HCT116 (cell line): ENCODE measurements at regions not wholly inside any gene's neighbourhood (a gene's known extent, or its start where the extent isn't known, plus 50 kb on each side); places are given as distances from the start of the nearest gene placed in this dataset.

ENCODE experiments used
- ATAC-seq: fragments of 200-7000 bp; cut with Tn5 transposase; 2 replicates; pipeline ENCODE4 v1.9.1; 2020; ENCODE audit warnings: mild to moderate bottlenecking, moderate library complexity
- BruUV-seq: library from RNA; stranded (reverse); fragments of 400-500 nt; replicated peaks from 2 replicates; lab custom pipeline; 2021; lab: Mats Ljungman, UMichigan
- CTCF ChIA-PET: fragments of 300-600 bp; sonication (Branson Sonifier 250); formaldehyde crosslinking; loops from one replicate; lab custom pipeline; 2021; ENCODE audit warnings: antibody characterized with exemption; lab: Charles Lee
- POLR2A ChIA-PET: fragments of 300-600, 350-600 bp; sonication (Branson Sonifier 250); formaldehyde crosslinking; loops from one replicate; lab custom pipeline; 2021; ENCODE audit warnings: antibody characterized with exemption; lab: Charles Lee
- RAD21 ChIA-PET, 2 experiments: fragments of 300-600 bp; sonication (Branson Sonifier 250); formaldehyde crosslinking; loops; one replicate each; lab custom pipeline; 2023; ENCODE audit warnings: low total read pairs in 2 of 2; ENCODE audit not compliant: uncharacterized antibody in 2 of 2, unreplicated experiment in 2 of 2, low non-redundant PET in 1 of 2; lab: Charles Lee
- DNase-seq: peaks from one replicate; pipeline ENCODE4 v3.0.0-alpha.2; 2010; ENCODE audit warnings: low read depth, low spot score
- H2AFZ ChIP-seq: fragments of 200-600 bp; shearing (Covaris generic), sonication (generic); 2 replicates; pipeline ENCODE4 v1.6.1; 2017; ENCODE audit warnings: low read depth, mixed run types, mixed read lengths, antibody characterized with exemption, low read length; ENCODE audit not compliant: poor library complexity, severe bottlenecking
- H3K27ac ChIP-seq: 2 replicates; pipeline ENCODE4 v1.5.1; 2012; ENCODE audit warnings: low read depth, low read length
- H3K27me3 ChIP-seq: fragments of 200-600 bp; sonication (generic); 2 replicates; pipeline ENCODE4 v1.6.1; 2016; ENCODE audit warnings: mixed run types, low read length, mixed read lengths; ENCODE audit not compliant: insufficient read depth
- H3K36me3 ChIP-seq, 2 experiments: fragments of 200-500 bp in 1 of 2; fragments of 200-600 bp in 1 of 2; sonication (Bioruptor generic) in 1 of 2; sonication (generic) in 1 of 2; 2 replicates each; pipeline versions ENCODE4 v1.5.1 to v1.6.1; 2014 to 2016; ENCODE audit warnings: low read length in 2 of 2, inconsistent platforms in 1 of 2, mixed read lengths in 1 of 2, mixed run types in 1 of 2; ENCODE audit not compliant: insufficient read depth in 2 of 2, control insufficient read depth in 1 of 2
- H3K4me1 ChIP-seq, 2 experiments: fragments of 200-600 bp in 1 of 2; sonication (generic) in 1 of 2; 2 replicates each; pipeline versions ENCODE4 v1.5.1 to v1.6.1; 2012 to 2017; ENCODE audit warnings: low read length in 2 of 2, inconsistent platforms in 1 of 2, mild to moderate bottlenecking in 1 of 2, mixed read lengths in 1 of 2, mixed run types in 1 of 2, moderate library complexity in 1 of 2; ENCODE audit not compliant: insufficient read depth in 2 of 2, control insufficient read depth in 1 of 2
- H3K4me2 ChIP-seq: fragments of 200-600 bp; sonication (generic); 2 replicates; pipeline ENCODE4 v1.6.1; 2017; ENCODE audit warnings: mixed run types, low read length, mixed read lengths
- H3K4me3 ChIP-seq, 2 experiments: fragments of 200-600 bp in 1 of 2; sonication (generic) in 1 of 2; replicated peaks in 1 of 2; 2 replicates each; pipeline ENCODE4 v1.5.1; 2011 to 2016; ENCODE audit warnings: low read length in 2 of 2, control low read depth in 1 of 2, low read depth in 1 of 2, mild to moderate bottlenecking in 1 of 2, mixed read lengths in 1 of 2, mixed run types in 1 of 2
- H3K79me2 ChIP-seq: fragments of 200-600 bp; sonication (generic); 2 replicates; pipeline ENCODE4 v1.6.1; 2017; ENCODE audit warnings: mild to moderate bottlenecking, mixed run types, low read length, moderate library complexity, mixed read lengths; ENCODE audit not compliant: insufficient read depth
- H3K9ac ChIP-seq: fragments of 200-600 bp; sonication (generic); 2 replicates; pipeline ENCODE4 v1.6.1; 2016; ENCODE audit warnings: low read length, mixed read lengths
- H3K9me2 ChIP-seq: fragments of 200-600 bp; sonication (generic), shearing (Covaris generic); 2 replicates; pipeline ENCODE4 v1.6.1; 2017; ENCODE audit warnings: mixed run types, mild to moderate bottlenecking, moderate library complexity; ENCODE audit not compliant: insufficient read depth
- H3K9me3 ChIP-seq, 2 experiments: fragments of 200-500 bp in 1 of 2; fragments of 200-600 bp in 1 of 2; sonication (Bioruptor generic) in 1 of 2; sonication (generic) in 1 of 2; 2 replicates each; pipeline ENCODE4 v1.6.1; 2014 to 2017; ENCODE audit warnings: low read length in 2 of 2, mixed read lengths in 2 of 2, inconsistent platforms in 1 of 2, low read depth in 1 of 2, mild to moderate bottlenecking in 1 of 2, mixed run types in 1 of 2, moderate library complexity in 1 of 2; ENCODE audit not compliant: control insufficient read depth in 1 of 2, insufficient read depth in 1 of 2
- H4K20me1 ChIP-seq: fragments of 200-600 bp; sonication (generic), shearing (Covaris generic); 2 replicates; pipeline ENCODE4 v1.6.1; 2017; ENCODE audit warnings: mixed run types, mild to moderate bottlenecking, moderate library complexity; ENCODE audit not compliant: insufficient read depth
- CBX3 ChIP-seq: IDR thresholded peaks from 2 replicates; pipeline ENCODE4 v1.6.1; 2012; ENCODE audit warnings: low read depth
- CEBPB ChIP-seq: IDR thresholded peaks from 2 replicates; pipeline ENCODE4 v1.6.1; 2012; ENCODE audit warnings: low read depth
- EGR1 ChIP-seq: IDR thresholded peaks from 2 replicates; pipeline ENCODE4 v1.6.1; 2012; ENCODE audit warnings: low read depth
- ELF1 ChIP-seq: IDR thresholded peaks from 2 replicates; pipeline ENCODE4 v1.6.1; 2012; ENCODE audit warnings: low read depth, borderline replicate concordance
- EZH2 ChIP-seq: fragments of 200-600 bp; sonication (generic); IDR thresholded peaks from 2 replicates; pipeline ENCODE4 v1.6.1; 2017; ENCODE audit warnings: antibody characterized with exemption, mixed run types
- EZH2phosphoT487 ChIP-seq: fragments of 200-600 bp; IDR thresholded peaks from 2 replicates; pipeline ENCODE4 v1.6.1; 2018; ENCODE audit warnings: antibody characterized with exemption, borderline replicate concordance
- FOSL1 ChIP-seq: IDR thresholded peaks from 2 replicates; pipeline ENCODE4 v1.6.1; 2012; ENCODE audit warnings: low read depth
- JUND ChIP-seq: IDR thresholded peaks from 2 replicates; pipeline ENCODE4 v1.6.1; 2012
- MAX ChIP-seq: IDR thresholded peaks from 2 replicates; pipeline ENCODE4 v1.6.1; 2012
- POLR2A ChIP-seq: IDR thresholded peaks from 2 replicates; pipeline ENCODE4 v1.7.0; 2011; ENCODE audit warnings: borderline replicate concordance; ENCODE audit not compliant: insufficient read depth, insufficient read length; ENCODE audit errors: extremely low read depth
- POLR2AphosphoS5 ChIP-seq: IDR thresholded peaks from 2 replicates; pipeline ENCODE4 v1.6.1; 2011; ENCODE audit warnings: mild to moderate bottlenecking, low read depth, low read length, moderate library complexity
- RAD21 ChIP-seq: IDR thresholded peaks from 2 replicates; pipeline ENCODE4 v1.6.1; 2012; ENCODE audit warnings: low read depth, mild to moderate bottlenecking
- REST ChIP-seq: IDR thresholded peaks from 2 replicates; pipeline ENCODE4 v1.6.1; 2012; ENCODE audit warnings: low read depth
- SP1 ChIP-seq: IDR thresholded peaks from 2 replicates; pipeline ENCODE4 v1.6.1; 2012; ENCODE audit warnings: low read depth
- SRF ChIP-seq: IDR thresholded peaks from 2 replicates; pipeline ENCODE4 v1.6.1; 2012; ENCODE audit warnings: low read depth
- TCF7L2 ChIP-seq: IDR thresholded peaks from 2 replicates; pipeline ENCODE4 v1.7.0; 2011; ENCODE audit warnings: borderline replicate concordance, inconsistent platforms; ENCODE audit not compliant: insufficient read depth, insufficient read length; ENCODE audit errors: extremely low read depth
- YY1 ChIP-seq: IDR thresholded peaks from 2 replicates; pipeline ENCODE4 v1.6.1; 2011; ENCODE audit warnings: low read length, low read depth, moderate library complexity, mild to moderate bottlenecking; ENCODE audit not compliant: insufficient replicate concordance; ENCODE audit errors: extremely low read depth
- ZBTB33 ChIP-seq: IDR thresholded peaks from 2 replicates; pipeline ENCODE4 v1.6.1; 2011; ENCODE audit warnings: mild to moderate bottlenecking, low read length, moderate library complexity; ENCODE audit not compliant: insufficient replicate concordance; ENCODE audit errors: extremely low read depth
- ZFX ChIP-seq: fragments of 450-650 bp; IDR thresholded peaks from 2 replicates; pipeline ENCODE4 v1.6.1; 2017
- intact Hi-C: fragments of 100-400 bp; cut with micrococcal nuclease; formaldehyde crosslinking; loops from 2 replicates; pipeline ENCODE4 v1.10.0; 2022

- no peak for TF ChIP-seq JUND
- no peak for TF ChIP-seq POLR2AphosphoS5
- no peak for TF ChIP-seq POLR2A
- no peak for TF ChIP-seq TCF7L2
- no peak for TF ChIP-seq EGR1
- TF ChIP-seq CBX3: no peak
- TF ChIP-seq MAX: no peak
- TF ChIP-seq SP1: no peak
- TF ChIP-seq EZH2phosphoT487: no peak
- TF ChIP-seq SRF: no peak
These were observed 232.5 kb upstream of the FOXN3 start (continued) for GRCh38 chr14:89649451-89650075.

GRCh38 chr14:89648924-89649323, 231.9 kb upstream of the FOXN3 start:
- Histone ChIP-seq H2AFZ (no peak overlapping the region), H3K4me3 (no peak overlapping the region), H3K9me3 (no peaks in the 10 kb centered on the region), H3K9me2 (no peaks in the 10 kb centered on the region), H3K36me3 (no peaks in the 10 kb centered on the region), H3K9ac (no peak overlapping the region), H3K79me2 (no peaks in the 10 kb centered on the region), H3K4me1 (no peaks in the 10 kb centered on the region), H3K27me3 (no peaks in the 10 kb centered on the region), H3K27ac (no peak overlapping the region), H4K20me1 (no peaks in the 10 kb centered on the region), H3K4me2 (no peak overlapping the region)
- ChIA-PET RAD21 (no interaction called here), POLR2A (no interaction called here), CTCF (no interaction called here)
- TF ChIP-seq YY1 (no peak), POLR2AphosphoS5 (no peak), FOSL1 (no peak), ELF1 (no peak), SRF (no peak), ZBTB33 (no peak), POLR2A (no peak), TCF7L2 (no peak), EZH2phosphoT487 (no peak), CBX3 (no peak), RAD21 (no peak), REST (no peak), JUND (no peak), CEBPB (no peak), EZH2 (no peak), ZFX (no peak)
- ATAC-seq: no peak
- no peak for DNase-seq
- BruUV-seq: no TSS peak
- intact Hi-C loops: no loop called here
